Activated CD4-positive, alpha-beta T cell treated with anti-CD3 and anti-CD28 coated beads for 48 hours (primary cell): ENCODE measurements at regions not wholly inside any gene's neighbourhood (a gene's known extent, or its start where the extent isn't known, plus 50 kb on each side); places are given as distances from the start of the nearest gene placed in this dataset.

Source experiments
- DNase-seq: peaks from one replicate; pipeline ENCODE4 v3.0.0-alpha.2; 2020

GRCh38 chr4:89665662-89666061 lies 171.3 kb downstream of the SNCA start:
- DNase-seq: no peak

- DNase-seq: no peak
Measured at GRCh38 chr4:89664521-89664920, 172.4 kb downstream of the SNCA start.

- no peak for DNase-seq
Measured at GRCh38 chr4:89661173-89661899, 175.6 kb downstream of the SNCA start.

- no peak for DNase-seq
Measured at GRCh38 chr4:89660444-89661172, 176.4 kb downstream of the SNCA start.

- DNase-seq: no peak
Measured at GRCh38 chr4:89658701-89659024, 178.3 kb downstream of the SNCA start.

GRCh38 chr4:89657931-89658700 lies 178.8 kb downstream of the SNCA start:
- no peak for DNase-seq

- DNase-seq: no peak
Measured at GRCh38 chr4:89653012-89653411, 183.9 kb downstream of the SNCA start.

- DNase-seq: no peak
Measured at GRCh38 chr4:89645482-89645881, 191.5 kb downstream of the SNCA start.

- no peak for DNase-seq
Measured at GRCh38 chr4:89641367-89641687, 195.6 kb downstream of the SNCA start.

- DNase-seq: peak; percentile 12
Measured at GRCh38 chr4:89640620-89641366, 196.2 kb downstream of the SNCA start.

- no peak for DNase-seq
Measured at GRCh38 chr4:89639395-89639794, 197.6 kb downstream of the SNCA start.

- DNase-seq: no peak
Measured at GRCh38 chr4:89625599-89626293, 211.2 kb downstream of the SNCA start.

GRCh38 chr4:89619206-89619962 lies 217.6 kb downstream of the SNCA start:
- no peak for DNase-seq

- DNase-seq: no peak
Measured at GRCh38 chr4:89618151-89618550, 218.8 kb downstream of the SNCA start.

- no peak for DNase-seq
Measured at GRCh38 chr4:89617317-89617716, 219.6 kb downstream of the SNCA start.

- no peak for DNase-seq
Measured at GRCh38 chr4:89616382-89616781, 220.6 kb downstream of the SNCA start.

GRCh38 chr4:89615051-89615450 lies 221.9 kb downstream of the SNCA start:
- no peak for DNase-seq

GRCh38 chr4:89614155-89614554 lies 222.8 kb downstream of the SNCA start:
- DNase-seq: no peak

GRCh38 chr4:89610236-89610635 lies 226.7 kb downstream of the SNCA start:
- DNase-seq: peak; percentile 5

- no peak for DNase-seq
Measured at GRCh38 chr4:89609756-89610155, 227.2 kb downstream of the SNCA start.

- DNase-seq: no peak
Measured at GRCh38 chr4:89604951-89605350, 232.0 kb downstream of the SNCA start.

- no peak for DNase-seq
Measured at GRCh38 chr4:89599026-89599425, 237.9 kb downstream of the SNCA start.
